GM12891 (cell line): ENCODE measurements at regions not wholly inside any gene's neighbourhood (a gene's known extent, or its start where the extent isn't known, plus 50 kb on each side); places are given as distances from the start of the nearest gene placed in this dataset.

Experiments used
- POLR2A ChIP-seq: IDR thresholded peaks from 2 replicates; pipeline ENCODE4 v1.6.1; 2011; ENCODE audit warnings: low read depth, low read length, control low read depth
- POLR2AphosphoS5 ChIP-seq: IDR thresholded peaks from 2 replicates; pipeline ENCODE4 v1.6.1; 2011; ENCODE audit warnings: low read depth, low read length, control low read depth

- TF ChIP-seq POLR2AphosphoS5: no peak
- no peak for TF ChIP-seq POLR2A
These were observed 140.3 kb downstream of the CRYBB2 start for GRCh38 chr22:25359601-25360261.
